GM18517 (cell line): ENCODE measurements at regions not wholly inside any gene's neighbourhood (a gene's known extent, or its start where the extent isn't known, plus 50 kb on each side); places are given as distances from the start of the nearest gene placed in this dataset.
"Not testable (repeated sequence)": the region's sequence is repeated elsewhere in the genome, so short reads cannot be mapped to it uniquely, and the experiment has no call there.

Source experiments
- ATAC-seq: cut with Tn5 transposase; IDR thresholded peaks from one replicate; pipeline ENCODE4 v1.9.1; 2021; ENCODE audit warnings: mild to moderate bottlenecking, moderate library complexity; ENCODE audit not compliant: unreplicated experiment

- not testable (repeated sequence) for ATAC-seq
Measured at GRCh38 chr16:21514474-21514840, 84.9 kb upstream of the METTL9 start.

- ATAC-seq, result not testable (repeated sequence)
Measured at GRCh38 chr16:21516705-21517040, 82.7 kb upstream of the METTL9 start.

- ATAC-seq, result peak; percentile 32
Measured at GRCh38 chr16:21517263-21517662, 82.1 kb upstream of the METTL9 start.

GRCh38 chr16:21519361-21520133 lies 79.8 kb upstream of the METTL9 start:
- ATAC-seq, result peak; percentile 9

- ATAC-seq, result peak; percentile 66
Measured at GRCh38 chr16:21520134-21521047, 79.0 kb upstream of the METTL9 start.

GRCh38 chr16:21521048-21521389 lies 78.4 kb upstream of the METTL9 start:
- not testable (repeated sequence) for ATAC-seq

GRCh38 chr16:21521390-21522143 lies 77.8 kb upstream of the METTL9 start:
- not testable (repeated sequence) for ATAC-seq

GRCh38 chr16:21522846-21523245 lies 76.5 kb upstream of the METTL9 start:
- not testable (repeated sequence) for ATAC-seq

GRCh38 chr16:21523411-21524067 lies 75.8 kb upstream of the METTL9 start:
- ATAC-seq, result no peak

GRCh38 chr16:21524068-21524751 lies 75.2 kb upstream of the METTL9 start:
- no peak for ATAC-seq

- ATAC-seq, result not testable (repeated sequence)
Measured at GRCh38 chr16:21524752-21525028, 74.7 kb upstream of the METTL9 start.

- ATAC-seq, result not testable (repeated sequence)
Measured at GRCh38 chr16:21525029-21525895, 74.1 kb upstream of the METTL9 start.

GRCh38 chr16:21525956-21526922 lies 73.1 kb upstream of the METTL9 start:
- ATAC-seq, result not testable (repeated sequence)

GRCh38 chr16:21526923-21527807 lies 72.2 kb upstream of the METTL9 start:
- ATAC-seq, result no peak

GRCh38 chr16:21529060-21529658 lies 70.2 kb upstream of the METTL9 start:
- not testable (repeated sequence) for ATAC-seq

- ATAC-seq, result not testable (repeated sequence)
Measured at GRCh38 chr16:21530729-21531383, 68.5 kb upstream of the METTL9 start.
